GM18909 (cell line): ENCODE measurements at regions not wholly inside any gene's neighbourhood (a gene's known extent, or its start where the extent isn't known, plus 50 kb on each side); places are given as distances from the start of the nearest gene placed in this dataset.
"Not testable (repeated sequence)": the region's sequence is repeated elsewhere in the genome, so short reads cannot be mapped to it uniquely, and the experiment has no call there.

Experiments
- ATAC-seq: cut with Tn5 transposase; IDR thresholded peaks from one replicate; pipeline ENCODE4 v1.9.1; 2021; ENCODE audit warnings: mild to moderate bottlenecking; ENCODE audit not compliant: unreplicated experiment, poor library complexity

GRCh38 chr7:55743454-55743717 lies 119.2 kb downstream of the SEPTIN14 start:
- not testable (repeated sequence) for ATAC-seq

GRCh38 chr7:55742651-55743453 lies 119.7 kb downstream of the SEPTIN14 start:
- not testable (repeated sequence) for ATAC-seq

GRCh38 chr7:55741721-55742631 lies 120.6 kb downstream of the SEPTIN14 start:
- not testable (repeated sequence) for ATAC-seq

GRCh38 chr7:55740633-55741250 lies 121.8 kb downstream of the SEPTIN14 start:
- not testable (repeated sequence) for ATAC-seq

- not testable (repeated sequence) for ATAC-seq
These were observed 122.5 kb downstream of the SEPTIN14 start for GRCh38 chr7:55740053-55740452.

- not testable (repeated sequence) for ATAC-seq
These were observed 125.8 kb downstream of the SEPTIN14 start for GRCh38 chr7:55736641-55737221.

GRCh38 chr7:55733241-55734140 lies 129.1 kb downstream of the SEPTIN14 start:
- ATAC-seq = no peak

GRCh38 chr7:55731931-55732330 lies 130.6 kb downstream of the SEPTIN14 start:
- ATAC-seq = no peak

GRCh38 chr7:55730197-55730596 lies 132.4 kb downstream of the SEPTIN14 start:
- ATAC-seq = no peak

- no peak for ATAC-seq
These were observed 139.0 kb downstream of the SEPTIN14 start for GRCh38 chr7:55723621-55723941.

GRCh38 chr7:55722874-55723620 lies 139.5 kb downstream of the SEPTIN14 start:
- peak; percentile 99 for ATAC-seq

GRCh38 chr7:55721004-55721403 lies 141.5 kb downstream of the SEPTIN14 start:
- not testable (repeated sequence) for ATAC-seq

- not testable (repeated sequence) for ATAC-seq
These were observed 143.1 kb upstream of the VOPP1 start for GRCh38 chr7:55715247-55715867.

GRCh38 chr7:55714370-55714769 lies 142.1 kb upstream of the VOPP1 start:
- not testable (repeated sequence) for ATAC-seq

GRCh38 chr7:55710312-55710711 lies 138.0 kb upstream of the VOPP1 start:
- ATAC-seq = not testable (repeated sequence)

- ATAC-seq = not testable (repeated sequence)
These were observed 135.7 kb upstream of the VOPP1 start for GRCh38 chr7:55708028-55708427.

GRCh38 chr7:55707410-55707809 lies 135.1 kb upstream of the VOPP1 start:
- ATAC-seq = not testable (repeated sequence)

- not testable (repeated sequence) for ATAC-seq
These were observed 134.3 kb upstream of the VOPP1 start for GRCh38 chr7:55706451-55707195.
